ENCODE measurements at regions not wholly inside any gene's neighbourhood (a gene's known extent, or its start where the extent isn't known, plus 50 kb on each side); places are given as distances from the start of the nearest gene placed in this dataset.
"Not testable (repeated sequence)": the region's sequence is repeated elsewhere in the genome, so short reads cannot be mapped to it uniquely, and the experiment has no call there.

DNA sequence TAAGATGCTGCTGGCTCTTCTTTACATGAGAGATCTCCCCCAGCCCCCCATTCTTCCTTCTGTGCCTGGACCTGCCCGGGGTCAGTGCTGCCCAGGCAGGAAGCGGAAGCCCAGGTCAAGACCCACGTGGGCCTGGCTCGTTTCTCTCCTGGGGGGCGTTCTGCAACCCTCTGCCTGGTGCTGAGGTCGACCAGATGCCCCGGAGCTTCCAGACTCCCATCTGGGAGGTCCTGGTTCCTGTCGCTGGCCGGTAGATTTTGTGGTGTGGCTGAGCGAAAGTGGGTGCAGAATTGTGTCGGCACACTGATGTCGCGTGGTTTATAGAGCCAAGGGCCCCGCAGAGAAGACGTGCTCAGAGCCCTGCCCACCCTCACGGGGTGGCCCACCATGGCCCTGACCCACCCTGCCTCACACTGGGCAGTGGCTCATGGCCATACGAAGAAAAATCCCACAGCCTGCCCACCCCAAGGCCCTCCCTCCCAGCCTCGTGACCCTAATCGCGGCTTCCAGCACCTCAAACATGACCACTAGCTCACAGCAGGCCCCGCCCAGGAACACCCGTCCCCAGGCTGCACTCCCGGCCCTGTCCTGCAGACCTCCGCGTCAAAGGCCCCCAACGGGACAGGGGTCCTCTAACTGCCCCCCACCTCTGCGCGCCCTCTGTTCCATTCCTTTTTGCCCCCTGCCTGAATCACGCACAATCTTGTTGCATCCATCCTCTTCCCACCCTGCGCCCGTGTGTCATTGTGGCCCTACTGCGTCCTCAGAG is 443.2 kb upstream of the ZNF722 start:
- H3K27me3 ChIP-seq; H3K4me3 ChIP-seq; H3K9me3 ChIP-seq; H3K36me3 ChIP-seq; ATAC-seq; H3K27ac ChIP-seq; H3K4me1 ChIP-seq; intact Hi-C loops (cut with DNase I): not testable (repeated sequence)
- peak; percentile 47 for DNase-seq

DNA sequence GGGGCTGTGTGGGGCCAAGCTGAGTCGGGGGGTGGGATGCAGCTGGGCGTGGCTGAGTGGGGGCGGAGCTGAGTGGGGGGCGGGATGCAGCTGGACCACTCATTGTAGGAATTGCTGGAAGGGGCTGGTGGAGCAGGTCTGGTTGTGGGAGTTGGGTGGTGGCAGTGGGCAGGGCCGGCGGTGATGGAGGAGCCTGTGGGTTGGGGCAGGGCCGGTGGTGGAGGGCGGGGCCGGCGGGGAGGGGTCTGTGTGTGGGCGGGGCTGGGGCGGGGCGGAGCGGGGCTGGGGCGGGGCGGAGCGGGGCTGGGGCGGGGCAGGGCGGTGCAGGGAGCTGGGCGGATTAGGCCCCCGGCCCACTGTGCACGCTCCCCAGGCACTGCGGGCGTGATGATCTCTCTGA is 442.4 kb upstream of the ZNF722 start:
- DNase-seq = peak; percentile 6
- H3K4me1 ChIP-seq; H3K4me3 ChIP-seq; intact Hi-C loops (cut with DNase I); ATAC-seq; H3K27ac ChIP-seq; H3K36me3 ChIP-seq; H3K27me3 ChIP-seq; H3K9me3 ChIP-seq: not testable (repeated sequence)

DNA sequence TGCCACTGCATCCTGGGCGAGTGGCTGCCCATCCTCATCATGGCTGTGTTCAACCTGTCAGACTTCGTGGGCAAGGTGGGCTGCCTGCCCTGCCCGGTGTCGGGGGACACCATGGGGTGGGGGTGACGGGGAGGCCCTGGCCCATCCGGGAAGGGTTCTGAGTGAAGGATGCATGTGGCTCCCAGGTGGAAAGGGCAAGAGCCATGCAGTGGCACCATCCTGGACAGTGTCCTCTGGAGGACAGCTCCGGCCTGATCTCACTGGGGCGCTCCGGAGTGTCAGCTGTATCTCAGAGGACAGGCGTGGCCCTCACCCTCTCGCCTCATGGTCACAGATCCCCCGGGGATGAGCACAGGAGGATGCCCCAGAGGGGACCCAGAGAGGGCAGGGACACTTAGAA is 439.6 kb upstream of the ZNF722 start:
- H3K4me1 ChIP-seq; intact Hi-C loops (cut with DNase I); H3K27ac ChIP-seq; H3K27me3 ChIP-seq; H3K9me3 ChIP-seq; H3K36me3 ChIP-seq; H3K4me3 ChIP-seq: not testable (repeated sequence)
- DNase-seq (peak; percentile 40), ATAC-seq (peak; percentile 6)

DNA sequence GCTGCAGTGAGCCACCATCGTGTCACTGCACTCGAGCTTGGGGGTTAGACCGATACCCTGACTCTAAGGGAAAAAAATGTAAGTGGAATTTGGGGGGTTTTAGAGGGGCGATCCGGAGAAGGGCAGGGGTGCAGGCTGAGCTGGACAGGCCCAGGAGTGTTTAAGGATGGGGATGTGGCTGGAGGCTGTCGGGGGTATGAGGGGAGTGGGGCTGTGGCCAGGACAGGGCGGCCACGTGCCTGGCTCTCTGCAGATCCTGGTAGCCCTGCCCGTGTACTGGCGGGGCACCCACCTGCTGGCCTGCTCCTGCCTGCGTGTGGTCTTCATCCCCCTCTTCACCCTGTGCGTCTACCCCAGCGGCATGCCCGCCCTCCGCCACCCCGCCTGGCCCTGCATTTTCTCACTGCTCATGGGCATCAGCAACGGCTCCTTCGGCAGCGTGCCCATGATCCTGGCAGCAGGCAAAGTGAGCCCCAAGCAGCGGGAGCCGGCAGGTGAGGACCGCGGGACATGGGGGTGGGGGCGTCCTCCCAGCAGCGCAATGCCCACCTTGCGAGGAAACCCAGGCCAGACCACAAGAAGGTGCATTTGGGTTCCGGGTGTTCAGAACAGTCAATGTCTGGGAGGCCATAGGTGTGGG is 438.7 kb upstream of the ZNF722 start:
- ATAC-seq; H3K27me3 ChIP-seq; H3K9me3 ChIP-seq; H3K36me3 ChIP-seq; H3K4me1 ChIP-seq; H3K4me3 ChIP-seq; H3K27ac ChIP-seq; intact Hi-C loops (cut with DNase I): not testable (repeated sequence)
- peak; percentile 28 for DNase-seq

DNA sequence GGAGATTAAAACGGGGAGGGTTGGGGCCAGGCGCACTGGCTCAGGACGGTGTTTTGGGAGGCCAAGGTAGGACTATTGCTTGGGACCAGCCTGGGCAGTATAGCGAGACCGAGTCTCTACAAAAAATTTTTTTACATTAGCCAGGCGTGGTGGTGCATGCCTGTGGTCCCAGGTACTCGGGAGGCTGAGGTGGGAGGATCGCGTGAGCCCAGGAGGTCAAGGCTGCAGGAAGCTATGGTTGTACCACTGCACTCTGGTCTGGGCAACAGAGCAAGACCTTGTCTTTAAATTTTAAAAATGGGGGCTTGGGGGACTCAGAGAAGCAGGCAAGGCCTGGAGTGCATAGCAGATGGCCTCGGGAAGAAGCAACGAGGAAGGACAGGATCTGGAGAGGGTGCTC is 436.7 kb upstream of the ZNF722 start:
- intact Hi-C loops (cut with DNase I); H3K36me3 ChIP-seq; H3K27ac ChIP-seq; ATAC-seq; H3K4me1 ChIP-seq; H3K4me3 ChIP-seq; H3K9me3 ChIP-seq; H3K27me3 ChIP-seq: not testable (repeated sequence)
- peak; percentile 27 for DNase-seq

DNA sequence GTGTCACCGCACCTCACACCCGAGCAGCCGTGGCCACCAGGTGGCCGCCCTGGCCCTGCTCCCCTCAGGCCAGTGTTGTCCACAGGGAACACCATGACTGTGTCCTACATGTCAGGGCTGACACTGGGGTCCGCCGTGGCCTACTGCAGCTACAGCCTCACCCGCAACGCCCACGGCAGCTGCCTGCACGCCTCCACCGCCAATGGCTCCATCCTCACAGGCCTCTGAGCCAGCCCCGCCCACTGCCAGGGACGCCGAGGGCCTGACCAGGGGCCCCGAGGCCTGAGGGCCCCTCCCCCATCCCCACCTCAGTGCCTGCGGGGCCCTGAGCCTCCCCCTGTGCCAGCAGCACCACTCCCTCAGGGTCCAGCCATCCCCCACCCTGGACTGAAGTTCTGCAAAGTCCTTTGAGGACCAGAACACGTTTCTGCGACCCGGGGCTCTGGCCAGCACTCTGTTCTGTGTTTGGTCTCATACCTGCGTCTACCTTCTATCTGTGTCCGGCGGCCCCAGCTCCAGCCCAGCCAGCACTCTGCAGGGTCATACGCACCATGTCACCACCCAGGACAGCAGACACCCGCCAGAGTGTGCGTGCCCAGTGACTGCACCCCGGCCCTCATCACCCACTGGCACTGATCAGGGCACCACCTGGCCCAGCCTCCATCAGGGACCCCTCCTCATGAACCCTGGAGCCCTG is 436.1 kb upstream of the ZNF722 start:
- peak; percentile 54 for DNase-seq
- H3K27ac ChIP-seq; H3K27me3 ChIP-seq; intact Hi-C loops (cut with DNase I); H3K4me1 ChIP-seq; H3K9me3 ChIP-seq; H3K4me3 ChIP-seq; H3K36me3 ChIP-seq: not testable (repeated sequence)
- peak; percentile 24 for ATAC-seq

DNA sequence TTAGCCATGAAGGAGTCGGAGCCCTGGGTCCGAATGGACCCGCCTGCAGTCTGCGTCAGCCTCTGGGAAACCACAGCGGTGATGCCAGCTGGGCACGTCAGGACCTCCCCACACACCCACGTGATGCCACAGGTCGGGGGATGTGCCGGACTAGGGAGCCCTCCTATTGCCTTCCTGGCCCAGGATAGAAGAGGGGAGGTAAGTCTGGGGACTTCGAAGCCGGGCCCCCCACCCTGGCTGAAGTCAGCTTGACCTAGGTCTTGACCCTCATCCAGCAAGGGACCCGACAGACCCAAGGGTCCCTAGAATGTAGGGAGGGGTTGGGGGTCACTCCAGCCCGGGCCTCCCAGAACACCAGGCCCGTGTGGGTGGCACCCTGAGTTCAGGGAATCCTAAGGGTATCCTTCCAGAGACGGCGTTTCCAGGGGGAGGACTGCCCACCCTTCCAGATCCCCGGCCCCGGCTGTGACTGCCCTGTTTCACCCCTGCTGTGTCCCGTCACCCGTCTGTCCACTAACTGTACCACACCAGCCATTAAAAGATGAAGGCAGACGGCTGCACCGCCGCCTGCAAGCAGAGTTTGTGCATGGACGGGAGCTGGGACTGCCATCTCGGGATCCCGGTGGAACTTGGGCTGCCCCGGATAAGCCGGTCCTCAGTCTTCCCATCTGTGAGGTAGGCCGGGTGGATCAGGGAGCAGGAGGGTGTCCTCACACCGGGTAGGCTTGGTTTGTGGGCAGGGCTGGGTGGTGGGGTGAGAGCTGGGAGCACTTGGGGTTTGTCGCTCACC is 435.3 kb upstream of the ZNF722 start:
- H3K4me1 ChIP-seq; H3K27me3 ChIP-seq; H3K27ac ChIP-seq; ATAC-seq; intact Hi-C loops (cut with DNase I); H3K4me3 ChIP-seq; H3K9me3 ChIP-seq; H3K36me3 ChIP-seq: not testable (repeated sequence)
- peak; percentile 50 for DNase-seq

DNA sequence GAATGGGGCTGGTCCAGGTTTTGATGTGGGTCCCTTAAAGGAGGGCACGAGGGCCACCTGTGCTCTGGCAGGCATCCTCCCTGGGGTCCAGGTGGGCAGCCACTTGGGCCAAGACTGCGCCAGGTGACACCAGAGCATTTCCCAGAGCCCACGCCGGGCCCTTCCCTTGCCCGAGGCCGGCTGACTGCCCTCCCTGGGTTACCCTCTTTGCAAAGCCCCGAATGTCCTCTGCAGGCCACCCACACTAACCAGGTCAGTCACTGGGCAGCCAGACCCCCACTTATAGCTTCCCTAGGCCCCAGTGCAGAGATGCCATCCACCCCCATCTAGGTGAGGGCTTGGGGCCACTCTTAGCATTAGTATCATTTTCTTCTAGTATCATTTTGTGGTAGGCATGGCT is 433.8 kb upstream of the ZNF722 start:
- intact Hi-C loops (cut with DNase I); H3K27me3 ChIP-seq: not testable (repeated sequence)

DNA sequence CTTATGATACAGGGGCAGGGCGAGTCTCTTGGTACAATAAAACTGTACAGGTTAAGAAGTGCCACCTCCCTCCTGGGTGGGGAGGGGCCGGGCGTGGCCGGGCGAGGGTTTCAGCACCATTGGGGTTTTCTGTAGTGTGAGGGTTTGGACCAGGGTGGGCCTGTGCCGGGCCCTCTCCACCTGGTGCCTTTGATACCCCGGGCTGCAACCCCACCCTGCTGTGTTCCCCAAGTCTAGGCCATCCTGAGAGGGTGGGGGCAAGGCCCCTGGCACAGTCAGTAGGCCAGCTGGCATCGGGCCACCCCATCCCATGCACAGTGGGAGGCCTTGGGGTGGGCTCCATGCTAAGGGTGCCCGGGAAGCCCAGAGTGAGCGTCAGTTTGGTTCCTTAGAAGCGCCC is 431.8 kb upstream of the ZNF722 start:
- DNase-seq; ATAC-seq; H3K27me3 ChIP-seq; H3K9me3 ChIP-seq; intact Hi-C loops (cut with DNase I); H3K4me3 ChIP-seq; H3K36me3 ChIP-seq; H3K4me1 ChIP-seq; H3K27ac ChIP-seq: not testable (repeated sequence)

More for the DNA sequence above, 433.8 kb upstream of the ZNF722 start:
- not testable (repeated sequence) for H3K27ac ChIP-seq, H3K9me3 ChIP-seq, H3K4me1 ChIP-seq, ATAC-seq, H3K36me3 ChIP-seq, H3K4me3 ChIP-seq
- DNase-seq = peak; percentile 54

DNA sequence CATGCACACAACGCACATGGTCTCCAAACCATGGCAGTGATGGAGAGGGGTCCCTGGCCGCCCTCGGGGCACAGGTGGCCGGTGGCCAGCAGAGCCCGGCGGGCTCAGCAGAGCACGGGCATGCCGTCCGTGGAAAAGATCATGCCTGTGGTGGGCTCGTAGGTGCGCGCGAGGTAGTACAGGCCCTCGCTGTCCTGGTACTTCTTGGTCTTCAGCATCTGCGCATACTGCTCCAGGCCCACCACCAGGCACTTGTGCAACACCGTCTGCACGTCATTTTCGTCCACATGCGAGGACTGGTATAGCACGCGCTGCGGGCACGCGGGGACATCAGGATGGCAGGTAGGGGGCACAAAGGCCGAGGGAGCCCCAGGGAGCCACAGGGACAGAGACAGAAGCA is 431.0 kb upstream of the ZNF722 start:
- H3K27ac ChIP-seq; H3K4me3 ChIP-seq; intact Hi-C loops (cut with DNase I); H3K36me3 ChIP-seq; ATAC-seq; H3K9me3 ChIP-seq; DNase-seq; H3K27me3 ChIP-seq; H3K4me1 ChIP-seq: not testable (repeated sequence)

DNA sequence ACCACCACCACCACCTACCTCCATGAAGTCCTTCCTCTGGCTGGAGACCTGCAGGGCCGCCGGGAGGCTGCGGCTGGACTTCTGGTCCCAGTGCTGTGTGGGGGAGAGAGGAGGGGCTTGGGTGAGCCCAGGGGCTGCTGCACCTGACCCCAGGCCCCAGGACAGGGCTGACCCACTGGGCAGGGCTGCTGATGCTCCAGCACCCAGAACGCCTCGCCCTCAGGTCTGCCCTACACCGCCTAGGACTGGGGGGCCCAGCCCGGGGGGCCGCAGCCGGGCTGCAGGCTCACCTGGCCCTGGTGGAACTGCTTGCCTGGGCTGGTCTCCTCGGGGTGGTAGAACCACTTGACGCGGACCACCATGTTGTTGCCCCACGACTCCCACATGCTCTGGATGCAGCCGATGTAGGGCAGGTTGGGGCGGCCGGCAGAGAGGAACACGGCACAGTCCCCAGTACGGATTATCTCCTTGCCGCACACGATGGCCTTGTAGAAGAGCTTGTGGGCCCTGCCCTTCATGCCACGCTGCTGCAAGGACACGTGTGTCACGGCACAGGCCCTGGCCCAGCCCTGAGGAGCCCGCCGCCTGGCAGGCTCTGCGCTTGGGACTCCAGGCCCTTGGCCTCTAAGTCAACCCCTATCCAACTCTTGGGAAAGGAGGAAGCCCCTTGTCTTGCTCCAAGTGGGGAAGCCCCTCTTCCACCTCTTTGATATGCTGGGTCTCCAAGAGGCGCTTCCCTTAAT is 429.9 kb upstream of the ZNF722 start:
- H3K4me1 ChIP-seq; DNase-seq; intact Hi-C loops (cut with DNase I); ATAC-seq; H3K27me3 ChIP-seq; H3K36me3 ChIP-seq; H3K27ac ChIP-seq; H3K9me3 ChIP-seq; H3K4me3 ChIP-seq: not testable (repeated sequence)

DNA sequence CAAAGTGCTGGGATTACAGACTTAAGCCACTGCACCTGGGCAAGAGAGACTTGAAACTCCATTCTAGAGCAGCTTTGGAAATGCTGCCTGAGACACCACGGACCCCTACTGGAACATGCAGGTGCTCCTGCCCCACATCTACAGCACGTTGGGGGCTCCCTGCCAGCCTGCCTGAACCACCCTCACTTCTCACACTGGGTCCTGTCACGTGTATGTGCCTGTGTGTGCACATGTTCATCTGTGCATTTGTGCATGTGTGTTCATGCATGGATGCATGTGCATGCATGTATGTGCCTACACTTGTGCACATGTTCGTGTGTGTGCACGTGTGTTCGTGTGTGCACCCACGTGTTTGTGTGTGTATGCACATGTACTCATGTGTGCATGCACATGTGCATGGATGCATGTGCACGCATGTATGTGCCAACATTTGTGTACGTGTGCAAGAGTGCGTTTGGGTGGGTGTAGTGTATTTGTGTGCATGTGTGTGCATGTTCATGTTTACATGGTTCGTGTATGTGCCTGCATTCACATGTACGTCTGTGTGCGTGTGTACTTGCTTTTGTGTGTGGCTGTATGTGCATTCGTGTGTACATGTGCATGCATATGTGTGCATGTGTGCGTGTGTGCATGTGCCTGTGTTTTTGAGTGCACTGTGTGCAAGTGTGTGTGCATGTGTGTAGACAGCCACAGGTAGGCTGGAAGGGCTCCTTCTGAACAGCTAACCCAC is 428.1 kb upstream of the ZNF722 start:
- intact Hi-C loops (cut with DNase I); H3K4me1 ChIP-seq; H3K4me3 ChIP-seq: not testable (repeated sequence)

DNA sequence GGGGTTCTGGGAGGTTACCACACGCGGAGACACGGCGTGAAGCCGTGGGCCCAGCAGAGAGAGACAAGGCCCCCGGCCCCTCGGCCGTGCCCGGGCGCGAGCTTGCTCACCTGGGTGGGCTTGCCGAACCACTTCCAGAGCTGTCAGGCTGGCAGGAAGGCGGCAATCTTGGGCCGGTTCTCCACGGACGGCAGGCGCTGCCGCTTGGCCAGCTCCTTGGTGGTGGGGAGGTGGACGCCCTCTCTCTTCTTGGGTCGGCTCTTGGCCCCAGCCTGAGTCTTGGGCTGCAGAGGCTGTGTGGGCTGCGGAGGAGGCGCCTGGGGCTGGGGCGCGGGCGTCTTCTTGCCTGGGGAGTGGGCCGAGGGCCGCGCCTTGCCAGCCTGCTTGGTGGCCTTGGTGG is 426.5 kb upstream of the ZNF722 start:
- ATAC-seq = not testable (repeated sequence)

More for the DNA sequence above, 428.1 kb upstream of the ZNF722 start:
- H3K27me3 ChIP-seq, DNase-seq, H3K9me3 ChIP-seq, H3K27ac ChIP-seq, ATAC-seq, H3K36me3 ChIP-seq: not testable (repeated sequence)

More for the DNA sequence above, 426.5 kb upstream of the ZNF722 start:
- H3K36me3 ChIP-seq; H3K4me3 ChIP-seq; H3K27me3 ChIP-seq; H3K27ac ChIP-seq; intact Hi-C loops (cut with DNase I); H3K9me3 ChIP-seq; H3K4me1 ChIP-seq; DNase-seq: not testable (repeated sequence)
